Adrenal gland (tissue), 9 donors: ENCODE measurements at regions not wholly inside any gene's neighbourhood (a gene's known extent, or its start where the extent isn't known, plus 50 kb on each side); places are given as distances from the start of the nearest gene placed in this dataset.
A peak's percentile ranks its signal among the peaks of the same experiment; 100 is the strongest.

Source experiments
- DNase-seq, 7 donors: peaks; one replicate each; pipeline ENCODE4 v3.0.0-alpha.2; 2019 to 2020
- H3K27ac ChIP-seq, 5 donors: fragments of 200-600 bp; sonication (generic) in 4 of 5; 1 replicate in 3 of 5; 2 replicates in 2 of 5; pipeline versions ENCODE4 v1.5.1 to v1.8.0; 2016 to 2020; ENCODE audit warnings: mild to moderate bottlenecking in 1 of 5
- H3K27me3 ChIP-seq: fragments of 200-600 bp; 2 replicates; pipeline ENCODE4 v1.8.0; 2021
- H3K36me3 ChIP-seq, 2 donors: fragments of 200-600 bp; replicated peaks in 1 of 2; 1 replicate in 1 of 2; 2 replicates in 1 of 2; pipeline versions ENCODE4 v1.5.1 to v1.8.0; 2018 to 2022
- H3K4me1 ChIP-seq, 2 donors: fragments of 200-600 bp; replicated peaks in 1 of 2; 1 replicate in 1 of 2; 2 replicates in 1 of 2; pipeline versions ENCODE4 v1.5.1 to v1.8.0; 2018 to 2021
- H3K4me3 ChIP-seq, 4 donors: fragments of 200-600 bp; sonication (generic) in 3 of 4; one replicate each; pipeline ENCODE4 v1.5.1; 2016 to 2018
- H3K9me3 ChIP-seq, 3 donors: fragments of 200-600 bp; sonication (generic) in 1 of 3; replicated peaks in 1 of 3; 1 replicate in 2 of 3; 2 replicates in 1 of 3; pipeline versions ENCODE4 v1.5.1 to v1.8.0; 2016 to 2021
- POLR2A ChIP-seq, 2 donors: fragments of 450-650 bp; IDR thresholded peaks; one replicate each; pipeline ENCODE4 v1.6.1; 2017; ENCODE audit warnings: antibody characterized with exemption in 2 of 2, mild to moderate bottlenecking in 2 of 2, moderate library complexity in 1 of 2
- WGBS, 4 donors: extraction: QIAGEN DNeasy Blood & Tissue Kit in 2 of 4; methylation state at CpG; one replicate each; pipeline versions ENCODE4 v1.1.5 to v1.1.7; 2013 to 2017; 5-methylcytosine and 5-hydroxymethylcytosine counted together
- intact Hi-C, 2 donors: fragments of 100-400 bp; cut with DNase I; formaldehyde crosslinking; loops; one replicate each; pipeline versions ENCODE4 v1.14.1 to v1.15.0; 2022 to 2023
- TF ChIP-seq, protein P1 (sequence below), 6 experiments: fragments of 450-650 bp in 4 of 6; fragments of 200-600 bp in 2 of 6; sonication (generic) in 1 of 6; IDR thresholded peaks; 1 replicate in 5 of 6; 2 replicates in 1 of 6; pipeline versions ENCODE4 v1.5.1 to v1.8.0; 2016 to 2021; ENCODE audit warnings: antibody characterized with exemption in 6 of 6, mild to moderate bottlenecking in 2 of 6, moderate library complexity in 1 of 6
- donor health status: healthy with polysubstance abuse.
- donor health status: Bipolar disorder and iron deficiency.
- donor health status: DM: yes; HTN: yes; CAD: no.
- donor health status: DM: no; HTN: no; CAD: no.
- donor health status: DM: no; HTN: no; CAD: no.

DNA sequence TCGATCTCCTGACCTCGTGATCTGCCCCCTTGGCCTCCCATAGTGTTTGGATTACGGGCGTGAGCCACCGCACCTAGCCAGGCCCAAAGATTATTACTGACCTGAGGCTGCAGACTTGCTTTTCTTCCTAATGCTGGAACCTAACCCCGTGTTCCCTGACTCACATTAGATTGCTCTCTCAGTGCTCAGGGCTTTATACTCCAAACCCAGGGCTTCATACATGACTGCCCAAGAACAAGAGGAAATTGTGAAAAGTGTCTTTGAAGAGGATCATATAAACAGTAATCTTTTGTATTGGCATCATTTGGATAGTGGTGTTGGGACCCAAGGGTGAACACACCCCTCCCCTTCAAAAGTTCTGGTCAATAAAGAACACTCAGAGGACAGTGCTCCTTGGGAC lies 233.3 kb upstream of the TAS2R1 start:
- H3K27me3 ChIP-seq, result no peaks in the 10 kb centered on the region
- no peaks in the 10 kb centered on the region for H3K36me3 ChIP-seq
- DNase-seq, result no peak
- no peak overlapping the region for H3K27ac ChIP-seq
- H3K9me3 ChIP-seq, result peaks cover 0 to 8% (median 6%) of the 10 kb centered on the region in 3 donors
- no peak overlapping the region for H3K4me3 ChIP-seq
- no peaks in the 10 kb centered on the region for H3K4me1 ChIP-seq
- intact Hi-C loops, result no loop called here
- 83 to 90% (median 86%) methylated on average over 5 to 6 of the region's 6 CpGs for WGBS, 4 donors
- TF ChIP-seq, protein P1, sequence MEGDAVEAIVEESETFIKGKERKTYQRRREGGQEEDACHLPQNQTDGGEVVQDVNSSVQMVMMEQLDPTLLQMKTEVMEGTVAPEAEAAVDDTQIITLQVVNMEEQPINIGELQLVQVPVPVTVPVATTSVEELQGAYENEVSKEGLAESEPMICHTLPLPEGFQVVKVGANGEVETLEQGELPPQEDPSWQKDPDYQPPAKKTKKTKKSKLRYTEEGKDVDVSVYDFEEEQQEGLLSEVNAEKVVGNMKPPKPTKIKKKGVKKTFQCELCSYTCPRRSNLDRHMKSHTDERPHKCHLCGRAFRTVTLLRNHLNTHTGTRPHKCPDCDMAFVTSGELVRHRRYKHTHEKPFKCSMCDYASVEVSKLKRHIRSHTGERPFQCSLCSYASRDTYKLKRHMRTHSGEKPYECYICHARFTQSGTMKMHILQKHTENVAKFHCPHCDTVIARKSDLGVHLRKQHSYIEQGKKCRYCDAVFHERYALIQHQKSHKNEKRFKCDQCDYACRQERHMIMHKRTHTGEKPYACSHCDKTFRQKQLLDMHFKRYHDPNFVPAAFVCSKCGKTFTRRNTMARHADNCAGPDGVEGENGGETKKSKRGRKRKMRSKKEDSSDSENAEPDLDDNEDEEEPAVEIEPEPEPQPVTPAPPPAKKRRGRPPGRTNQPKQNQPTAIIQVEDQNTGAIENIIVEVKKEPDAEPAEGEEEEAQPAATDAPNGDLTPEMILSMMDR (IDR thresholded peaks at IDR 0.05), result no peak
- no peak for TF ChIP-seq POLR2A (IDR thresholded peaks at IDR 0.05)

DNA sequence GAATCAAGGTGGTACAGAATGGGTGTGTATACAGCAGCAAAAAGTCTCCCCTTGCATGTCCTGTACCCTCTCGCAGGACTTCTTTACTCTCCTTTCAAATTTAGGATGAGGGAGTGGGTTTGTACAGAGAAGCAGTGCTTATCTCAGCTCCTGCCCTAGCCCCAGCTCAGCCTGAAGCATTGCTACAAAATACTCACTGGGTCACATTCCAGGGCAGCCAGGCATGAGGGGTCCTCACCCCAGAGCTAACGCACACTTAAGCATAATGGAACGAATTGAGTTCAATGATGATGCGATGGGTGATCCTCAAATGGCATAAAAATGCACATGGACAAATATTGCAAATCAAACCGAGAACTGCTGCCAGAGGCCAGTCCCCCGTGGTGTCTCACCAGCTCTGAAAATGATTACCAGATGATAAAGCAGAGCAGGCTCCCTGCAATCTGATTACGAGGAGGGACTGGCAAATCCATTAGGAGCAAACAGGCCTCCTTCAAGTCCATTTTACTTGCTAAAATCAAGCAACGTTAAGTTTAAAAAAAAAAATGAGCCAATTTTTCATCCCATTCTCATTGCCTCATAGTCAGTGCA lies 231.6 kb upstream of the TAS2R1 start:
- no peaks in the 10 kb centered on the region for H3K27me3 ChIP-seq
- no peaks in the 10 kb centered on the region for H3K36me3 ChIP-seq
- peaks cover 0 to 8% (median 6%) of the 10 kb centered on the region in 3 donors for H3K9me3 ChIP-seq
- DNase-seq, result peak in 1 of 7 donors; percentile 52
- TF ChIP-seq, protein P1 (IDR thresholded peaks at IDR 0.05), result no peak
- TF ChIP-seq POLR2A (IDR thresholded peaks at IDR 0.05), result no peak
- WGBS, 4 donors, result 43 to 53% (median 46%) methylated on average over 8 of the region's 8 CpGs
- H3K27ac ChIP-seq, result no peak overlapping the region
- intact Hi-C loops, result no loop called here
- no peaks in the 10 kb centered on the region for H3K4me1 ChIP-seq
- H3K4me3 ChIP-seq, result no peak overlapping the region

DNA sequence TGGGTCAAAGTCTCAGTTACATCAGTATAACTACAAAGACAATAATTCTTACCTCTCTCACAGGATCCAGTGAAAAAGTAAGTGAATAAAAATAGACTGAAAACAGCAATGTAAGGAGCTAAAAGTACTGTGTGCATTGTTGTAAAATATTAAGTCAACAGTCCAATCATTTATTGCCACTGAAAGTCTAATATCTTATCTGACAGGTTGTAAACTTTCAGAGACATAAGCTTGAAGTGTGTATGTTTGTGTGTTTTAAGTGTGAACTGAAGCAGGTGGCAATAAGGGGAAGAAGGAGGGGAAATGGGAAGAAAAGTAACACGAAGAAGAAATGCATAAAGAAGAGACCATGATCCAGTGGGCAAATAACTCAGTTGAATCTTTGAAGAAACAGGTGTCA lies 229.7 kb upstream of the TAS2R1 start:
- 34 to 56% (median 43%) methylated on average over 1 of the region's 1 CpG for WGBS, 4 donors
- intact Hi-C loops, result no loop called here
- H3K9me3 ChIP-seq, result no peaks in the 10 kb centered on the region
- TF ChIP-seq POLR2A (IDR thresholded peaks at IDR 0.05), result no peak
- TF ChIP-seq, protein P1 (IDR thresholded peaks at IDR 0.05), result no peak
- no peak overlapping the region for H3K27ac ChIP-seq
- no peak for DNase-seq
- no peak overlapping the region for H3K4me3 ChIP-seq
- no peaks in the 10 kb centered on the region for H3K27me3 ChIP-seq
- H3K36me3 ChIP-seq, result no peaks in the 10 kb centered on the region
- no peaks in the 10 kb centered on the region for H3K4me1 ChIP-seq

DNA sequence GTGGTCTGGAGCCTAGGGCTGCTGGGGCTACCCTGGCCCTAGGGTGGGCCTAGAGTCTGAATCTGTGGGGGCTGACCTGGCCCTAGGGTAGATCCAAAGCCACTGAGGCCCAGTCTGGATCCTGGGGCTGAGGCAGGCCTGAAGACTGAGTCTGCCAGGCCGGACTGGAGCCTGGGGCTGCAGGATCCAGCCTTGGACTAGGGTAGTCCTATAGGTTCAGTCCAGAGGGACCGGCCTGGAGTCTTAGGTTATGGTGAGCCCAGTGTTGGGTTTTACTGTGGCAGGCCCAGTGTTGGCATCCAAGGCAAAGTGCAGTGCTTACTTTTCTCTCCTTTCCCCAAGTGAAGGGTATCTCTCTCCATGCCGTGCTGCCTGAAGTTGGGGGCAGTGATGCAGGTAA lies 227.9 kb upstream of the TAS2R1 start:
- 86 to 95% (median 93%) methylated on average over 1 to 3 of the region's 3 CpGs for WGBS, 4 donors
- Histone ChIP-seq H3K27ac (no peak overlapping the region), H3K36me3 (no peaks in the 10 kb centered on the region), H3K4me1 (no peaks in the 10 kb centered on the region), H3K27me3 (no peaks in the 10 kb centered on the region), H3K4me3 (no peak overlapping the region), H3K9me3 (no peaks in the 10 kb centered on the region)
- intact Hi-C loops, result no loop called here
- TF ChIP-seq, protein P1 (IDR thresholded peaks at IDR 0.05), result no peak
- TF ChIP-seq POLR2A (IDR thresholded peaks at IDR 0.05), result no peak
- DNase-seq, result no peak
